ENCODE measurements at regions not wholly inside any gene's neighbourhood (a gene's known extent, or its start where the extent isn't known, plus 50 kb on each side); places are given as distances from the start of the nearest gene placed in this dataset.
"Not testable (repeated sequence)": the region's sequence is repeated elsewhere in the genome, so short reads cannot be mapped to it uniquely, and the experiment has no call there.

DNA sequence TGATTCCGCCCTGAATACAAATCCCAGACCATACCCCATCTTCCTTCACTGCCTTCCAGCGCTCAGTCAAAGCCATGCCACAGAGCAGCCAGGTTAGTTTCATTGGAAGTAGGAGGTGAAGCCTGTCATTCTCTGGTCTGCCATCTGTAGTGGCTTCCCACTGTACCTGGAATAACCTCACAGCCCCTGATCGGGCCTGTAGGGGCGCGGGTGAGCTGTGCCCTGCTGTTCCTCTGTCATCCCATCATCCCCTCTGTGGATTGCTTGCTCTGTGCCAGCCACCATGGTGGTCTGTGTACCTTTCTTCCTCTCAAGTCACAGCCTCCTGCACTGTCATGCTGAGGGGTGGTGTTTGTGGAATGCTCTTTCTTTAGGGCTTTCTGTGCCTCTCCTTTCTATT is 155.1 kb downstream of the ZNF22 start (continued):
- TF ChIP-seq, protein P1, sequence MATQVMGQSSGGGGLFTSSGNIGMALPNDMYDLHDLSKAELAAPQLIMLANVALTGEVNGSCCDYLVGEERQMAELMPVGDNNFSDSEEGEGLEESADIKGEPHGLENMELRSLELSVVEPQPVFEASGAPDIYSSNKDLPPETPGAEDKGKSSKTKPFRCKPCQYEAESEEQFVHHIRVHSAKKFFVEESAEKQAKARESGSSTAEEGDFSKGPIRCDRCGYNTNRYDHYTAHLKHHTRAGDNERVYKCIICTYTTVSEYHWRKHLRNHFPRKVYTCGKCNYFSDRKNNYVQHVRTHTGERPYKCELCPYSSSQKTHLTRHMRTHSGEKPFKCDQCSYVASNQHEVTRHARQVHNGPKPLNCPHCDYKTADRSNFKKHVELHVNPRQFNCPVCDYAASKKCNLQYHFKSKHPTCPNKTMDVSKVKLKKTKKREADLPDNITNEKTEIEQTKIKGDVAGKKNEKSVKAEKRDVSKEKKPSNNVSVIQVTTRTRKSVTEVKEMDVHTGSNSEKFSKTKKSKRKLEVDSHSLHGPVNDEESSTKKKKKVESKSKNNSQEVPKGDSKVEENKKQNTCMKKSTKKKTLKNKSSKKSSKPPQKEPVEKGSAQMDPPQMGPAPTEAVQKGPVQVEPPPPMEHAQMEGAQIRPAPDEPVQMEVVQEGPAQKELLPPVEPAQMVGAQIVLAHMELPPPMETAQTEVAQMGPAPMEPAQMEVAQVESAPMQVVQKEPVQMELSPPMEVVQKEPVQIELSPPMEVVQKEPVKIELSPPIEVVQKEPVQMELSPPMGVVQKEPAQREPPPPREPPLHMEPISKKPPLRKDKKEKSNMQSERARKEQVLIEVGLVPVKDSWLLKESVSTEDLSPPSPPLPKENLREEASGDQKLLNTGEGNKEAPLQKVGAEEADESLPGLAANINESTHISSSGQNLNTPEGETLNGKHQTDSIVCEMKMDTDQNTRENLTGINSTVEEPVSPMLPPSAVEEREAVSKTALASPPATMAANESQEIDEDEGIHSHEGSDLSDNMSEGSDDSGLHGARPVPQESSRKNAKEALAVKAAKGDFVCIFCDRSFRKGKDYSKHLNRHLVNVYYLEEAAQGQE (tag by site-specific recombination; IDR thresholded peaks at IDR 0.05): no peak

DNA sequence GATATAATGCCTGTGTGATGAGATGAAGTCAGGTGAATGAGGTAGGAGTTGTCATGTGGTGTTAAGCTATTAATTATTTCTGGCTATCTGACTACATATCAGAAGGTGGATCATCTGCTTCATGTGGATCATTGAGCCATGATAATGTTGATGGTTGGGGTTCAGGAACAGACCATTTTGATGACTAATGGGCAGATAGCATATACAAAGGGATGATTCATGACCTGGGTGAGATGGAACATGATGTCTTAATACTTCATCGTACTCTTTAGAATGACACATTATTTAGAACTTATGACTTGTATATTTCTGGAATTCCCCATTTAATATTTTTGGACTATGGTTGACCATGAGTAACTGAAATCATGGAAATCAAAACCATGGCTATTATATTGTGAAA is 155.1 kb downstream of the OR13A1 start:
- Histone ChIP-seq H3K4me1 (ENCODE audit: control insufficient read depth, insufficient read depth, low read length) (no peaks in the 10 kb centered on the region), H3K9me3 (ENCODE audit: control insufficient read depth, insufficient read depth, low read depth, low read length) (no peaks in the 10 kb centered on the region), H3K27ac (ENCODE audit: extremely low read depth, low read depth, low read length) (no peak overlapping the region), H3K4me3 (ENCODE audit: low read depth, low read length) (no peak overlapping the region), H3K36me3 (ENCODE audit: control insufficient read depth in 2 of 2, insufficient read depth in 1 of 2, low read length in 2 of 2) (no peaks in the 10 kb centered on the region)
- ChIA-PET POLR2A (no interaction called here), CTCF (no interaction called here)
- TF ChIP-seq GLIS2 (tag by site-specific recombination; IDR thresholded peaks at IDR 0.05): no peak

DNA sequence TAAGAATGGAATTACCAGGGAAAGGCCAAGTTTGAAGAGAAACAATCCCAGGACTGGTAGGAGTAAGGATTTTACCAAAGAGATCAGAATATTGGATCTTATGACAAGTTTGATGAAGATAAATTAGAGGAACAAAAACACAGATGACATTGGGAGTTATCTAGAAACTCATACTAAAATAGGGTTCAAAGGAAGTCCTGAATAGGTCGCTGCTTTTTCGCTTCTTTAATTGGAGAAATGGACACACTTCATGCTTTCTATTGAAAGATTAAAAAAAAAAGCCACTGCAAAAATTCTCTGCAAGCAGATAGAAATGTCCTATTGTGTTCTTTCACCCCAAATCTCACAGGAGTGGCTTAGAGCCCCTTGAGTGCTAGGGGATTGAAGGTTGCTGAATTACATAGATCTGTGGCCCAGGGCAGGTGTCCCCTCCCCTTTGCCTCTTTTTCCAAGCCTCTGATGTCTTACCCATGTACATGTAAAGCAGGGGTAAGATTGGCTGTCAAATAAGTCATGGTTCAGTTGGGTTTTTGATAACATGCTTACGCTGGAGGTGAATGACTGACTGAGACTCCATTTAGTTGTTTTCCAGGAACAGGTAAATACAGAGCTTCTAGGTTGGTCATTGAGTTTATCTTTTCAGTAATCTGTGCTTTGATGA is 152.0 kb downstream of the OR13A1 start:
- Histone ChIP-seq H3K9me3 (ENCODE audit: control insufficient read depth, insufficient read depth, low read depth, low read length) (no peaks in the 10 kb centered on the region), H3K4me3 (ENCODE audit: low read depth, low read length) (no peak overlapping the region), H3K4me1 (ENCODE audit: control insufficient read depth, insufficient read depth, low read length) (no peaks in the 10 kb centered on the region), H3K27ac (ENCODE audit: extremely low read depth, low read depth, low read length) (no peak overlapping the region), H3K36me3 (ENCODE audit: control insufficient read depth in 2 of 2, insufficient read depth in 1 of 2, low read length in 2 of 2) (no peaks in the 10 kb centered on the region)
- TF ChIP-seq ZIC2 (tag by site-specific recombination; IDR thresholded peaks at IDR 0.05) (no peak), ZNF626 (tag by site-specific recombination; IDR thresholded peaks at IDR 0.05) (no peak), ZNF341 (tag by site-specific recombination; IDR thresholded peaks at IDR 0.05; ENCODE audit: low read depth) (no peak)
- TF ChIP-seq, protein P2, sequence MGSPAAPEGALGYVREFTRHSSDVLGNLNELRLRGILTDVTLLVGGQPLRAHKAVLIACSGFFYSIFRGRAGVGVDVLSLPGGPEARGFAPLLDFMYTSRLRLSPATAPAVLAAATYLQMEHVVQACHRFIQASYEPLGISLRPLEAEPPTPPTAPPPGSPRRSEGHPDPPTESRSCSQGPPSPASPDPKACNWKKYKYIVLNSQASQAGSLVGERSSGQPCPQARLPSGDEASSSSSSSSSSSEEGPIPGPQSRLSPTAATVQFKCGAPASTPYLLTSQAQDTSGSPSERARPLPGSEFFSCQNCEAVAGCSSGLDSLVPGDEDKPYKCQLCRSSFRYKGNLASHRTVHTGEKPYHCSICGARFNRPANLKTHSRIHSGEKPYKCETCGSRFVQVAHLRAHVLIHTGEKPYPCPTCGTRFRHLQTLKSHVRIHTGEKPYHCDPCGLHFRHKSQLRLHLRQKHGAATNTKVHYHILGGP (tag by site-specific recombination; IDR thresholded peaks at IDR 0.05): no peak
- CTCF ChIA-PET: interaction anchor here (0.7 kb wide), 1 partner anchor 9 kb away, joined by 3 read pairs; no protein-coding TSS in a partner anchor
- POLR2A ChIA-PET: no interaction called here

DNA sequence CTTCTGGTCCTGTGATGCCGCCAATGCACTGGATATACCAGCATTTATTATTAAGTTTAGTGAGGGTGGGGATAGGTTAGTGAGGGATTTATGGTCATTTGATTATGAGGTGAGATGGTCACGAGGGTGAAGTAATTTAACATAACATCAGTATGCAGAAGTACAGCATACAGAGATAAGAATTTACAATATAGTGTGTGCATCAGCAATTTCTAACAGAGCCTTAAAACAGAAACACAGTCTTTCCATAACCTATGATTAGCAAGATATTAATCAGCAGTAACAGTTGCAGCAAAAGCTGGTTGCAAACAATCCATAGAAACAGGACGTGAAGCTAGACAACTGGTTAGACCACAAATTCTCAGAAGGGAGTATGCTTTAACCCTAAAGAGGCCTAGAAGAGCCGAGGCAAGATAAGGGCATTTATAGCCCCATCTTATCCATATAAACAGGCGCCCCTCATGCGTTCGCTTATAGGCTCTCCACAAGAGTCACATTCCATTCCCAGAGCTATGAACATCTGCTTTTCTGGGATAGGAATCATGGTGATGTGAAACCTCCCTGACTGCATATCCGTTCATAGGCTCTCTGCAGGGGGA is 139.8 kb downstream of the OR13A1 start:
- H3K27ac ChIP-seq (ENCODE audit: extremely low read depth, low read depth, low read length); CTCF ChIA-PET; POLR2A ChIA-PET; H3K4me1 ChIP-seq (ENCODE audit: control insufficient read depth, insufficient read depth, low read length); H3K4me3 ChIP-seq (ENCODE audit: low read depth, low read length); H3K36me3 ChIP-seq (ENCODE audit: control insufficient read depth in 2 of 2, insufficient read depth in 1 of 2, low read length in 2 of 2); H3K9me3 ChIP-seq (ENCODE audit: control insufficient read depth, insufficient read depth, low read depth, low read length): not testable (repeated sequence)
- TF ChIP-seq SP7 (tag by site-specific recombination; IDR thresholded peaks at IDR 0.05) (peak; percentile 86), ZIC2 (tag by site-specific recombination; IDR thresholded peaks at IDR 0.05) (0 out of 2 replicates have a peak, but pooled peaks have one; percentile 23), ZBTB17 (tag by site-specific recombination; IDR thresholded peaks at IDR 0.05) (peak; percentile 49)

DNA sequence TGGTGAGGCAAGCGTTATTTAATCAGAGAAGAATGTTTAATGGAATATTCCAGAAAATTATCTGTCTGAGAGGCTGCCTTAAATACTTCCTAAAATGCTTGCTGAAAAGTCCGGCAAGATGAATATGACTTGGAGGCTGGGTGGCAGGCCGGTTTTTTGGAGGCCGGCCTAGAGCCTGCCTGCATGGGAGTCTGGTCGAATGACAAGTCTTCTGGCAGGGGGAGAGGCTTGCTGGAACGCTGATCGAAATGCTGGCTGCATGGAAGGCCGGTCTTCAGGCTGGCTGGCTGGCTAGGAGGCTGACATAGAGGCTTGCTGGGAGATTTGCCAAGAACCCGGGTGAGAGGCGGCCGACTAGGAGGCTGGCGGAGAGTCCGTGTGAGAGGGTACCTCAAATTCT is 135.7 kb downstream of the OR13A1 start:
- H3K9me3 ChIP-seq (ENCODE audit: control insufficient read depth, insufficient read depth, low read depth, low read length): no peaks in the 10 kb centered on the region
- no peak for TF ChIP-seq ZNF624 (tag by site-specific recombination; IDR thresholded peaks at IDR 0.05)
- TF ChIP-seq, protein P3, sequence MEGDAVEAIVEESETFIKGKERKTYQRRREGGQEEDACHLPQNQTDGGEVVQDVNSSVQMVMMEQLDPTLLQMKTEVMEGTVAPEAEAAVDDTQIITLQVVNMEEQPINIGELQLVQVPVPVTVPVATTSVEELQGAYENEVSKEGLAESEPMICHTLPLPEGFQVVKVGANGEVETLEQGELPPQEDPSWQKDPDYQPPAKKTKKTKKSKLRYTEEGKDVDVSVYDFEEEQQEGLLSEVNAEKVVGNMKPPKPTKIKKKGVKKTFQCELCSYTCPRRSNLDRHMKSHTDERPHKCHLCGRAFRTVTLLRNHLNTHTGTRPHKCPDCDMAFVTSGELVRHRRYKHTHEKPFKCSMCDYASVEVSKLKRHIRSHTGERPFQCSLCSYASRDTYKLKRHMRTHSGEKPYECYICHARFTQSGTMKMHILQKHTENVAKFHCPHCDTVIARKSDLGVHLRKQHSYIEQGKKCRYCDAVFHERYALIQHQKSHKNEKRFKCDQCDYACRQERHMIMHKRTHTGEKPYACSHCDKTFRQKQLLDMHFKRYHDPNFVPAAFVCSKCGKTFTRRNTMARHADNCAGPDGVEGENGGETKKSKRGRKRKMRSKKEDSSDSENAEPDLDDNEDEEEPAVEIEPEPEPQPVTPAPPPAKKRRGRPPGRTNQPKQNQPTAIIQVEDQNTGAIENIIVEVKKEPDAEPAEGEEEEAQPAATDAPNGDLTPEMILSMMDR (tag by site-specific recombination; IDR thresholded peaks at IDR 0.05): no peak
- CTCF ChIA-PET: no interaction called here
- no peaks in the 10 kb centered on the region for H3K36me3 ChIP-seq (ENCODE audit: control insufficient read depth in 2 of 2, insufficient read depth in 1 of 2, low read length in 2 of 2)
- no peaks in the 10 kb centered on the region for H3K4me1 ChIP-seq (ENCODE audit: control insufficient read depth, insufficient read depth, low read length)
- no peak overlapping the region for H3K4me3 ChIP-seq (ENCODE audit: low read depth, low read length)
- POLR2A ChIA-PET: no interaction called here
- no peak overlapping the region for H3K27ac ChIP-seq (ENCODE audit: extremely low read depth, low read depth, low read length)

Data from HEK293 (cell line).